Uterus (tissue), 3 donors: ENCODE measurements at regions not wholly inside any gene's neighbourhood (a gene's known extent, or its start where the extent isn't known, plus 50 kb on each side); places are given as distances from the start of the nearest gene placed in this dataset.

Experiments
- DNase-seq, 2 donors: peaks; one replicate each; pipeline ENCODE4 v3.0.0-alpha.2; 2019 to 2020
- H3K27ac ChIP-seq, 2 donors: fragments of 200-600 bp; sonication (generic); 1 replicate in 1 of 2; 2 replicates in 1 of 2; pipeline ENCODE4 v1.5.1; 2016 to 2018
- H3K27me3 ChIP-seq, 2 donors: fragments of 200-600 bp; sonication (generic); one replicate each; pipeline ENCODE4 v1.5.1; 2018 to 2019; ENCODE audit warnings: control low read depth in 1 of 2
- H3K36me3 ChIP-seq, 2 donors: fragments of 200-600 bp; sonication (generic); one replicate each; pipeline ENCODE4 v1.5.1; 2019; ENCODE audit warnings: control low read depth in 1 of 2
- H3K4me1 ChIP-seq, 2 donors: fragments of 200-600 bp; sonication (generic); one replicate each; pipeline ENCODE4 v1.5.1; 2018 to 2019; ENCODE audit warnings: control low read depth in 1 of 2
- H3K4me3 ChIP-seq, 2 donors: fragments of 200-600 bp; sonication (generic); 1 replicate in 1 of 2; 2 replicates in 1 of 2; pipeline ENCODE4 v1.5.1; 2018 to 2019; ENCODE audit warnings: mild to moderate bottlenecking in 1 of 2
- H3K9me3 ChIP-seq, 2 donors: fragments of 200-600 bp; sonication (generic); one replicate each; pipeline ENCODE4 v1.5.1; 2019; ENCODE audit warnings: control low read depth in 1 of 2
- CTCF ChIP-seq, 4 experiments: fragments of 200-600 bp in 2 of 4; fragments of 450-650 bp in 2 of 4; sonication (generic) in 2 of 4; IDR thresholded peaks; one replicate each; pipeline ENCODE4 v1.5.1; 2016 to 2019; ENCODE audit warnings: antibody characterized with exemption in 4 of 4, mild to moderate bottlenecking in 2 of 4, moderate library complexity in 1 of 4
- POLR2A ChIP-seq, 2 donors: fragments of 450-650 bp; IDR thresholded peaks; one replicate each; pipeline ENCODE4 v1.6.1; 2016; ENCODE audit warnings: antibody characterized with exemption in 2 of 2, mild to moderate bottlenecking in 1 of 2, moderate library complexity in 1 of 2
- intact Hi-C: fragments of 100-400 bp; cut with DNase I; formaldehyde crosslinking; loops from one replicate; pipeline ENCODE4 v1.15.1; 2023; ENCODE audit warnings: low total_unique reads
- donor health status: DM: yes; HTN: yes; CAD: no.

- no peaks in the 10 kb centered on the region for H3K4me1 ChIP-seq
- intact Hi-C loops = no loop called here
- no peak for TF ChIP-seq CTCF (IDR thresholded peaks at IDR 0.05)
- no peak for TF ChIP-seq POLR2A (IDR thresholded peaks at IDR 0.05)
- H3K36me3 ChIP-seq = no peaks in the 10 kb centered on the region
- H3K27ac ChIP-seq = no peak overlapping the region
- no peaks in the 10 kb centered on the region for H3K27me3 ChIP-seq
- H3K9me3 ChIP-seq = no peaks in the 10 kb centered on the region
- DNase-seq = no peak
- H3K4me3 ChIP-seq = no peak overlapping the region
These were observed 150.9 kb upstream of the TRIM24 start for GRCh38 chr7:138309186-138309585.

- no peak overlapping the region for H3K4me3 ChIP-seq
- intact Hi-C loops = no loop called here
- H3K4me1 ChIP-seq = no peaks in the 10 kb centered on the region
- DNase-seq = no peak
- H3K27ac ChIP-seq = no peak overlapping the region
- TF ChIP-seq POLR2A (IDR thresholded peaks at IDR 0.05) = no peak
- no peak for TF ChIP-seq CTCF (IDR thresholded peaks at IDR 0.05)
- H3K27me3 ChIP-seq = no peaks in the 10 kb centered on the region
- no peaks in the 10 kb centered on the region for H3K9me3 ChIP-seq
- H3K36me3 ChIP-seq = no peaks in the 10 kb centered on the region
These were observed 146.3 kb upstream of the TRIM24 start for GRCh38 chr7:138313829-138314178.

- no peak for TF ChIP-seq CTCF (IDR thresholded peaks at IDR 0.05)
- TF ChIP-seq POLR2A (IDR thresholded peaks at IDR 0.05) = no peak
- intact Hi-C loops = no loop called here
These were observed 143.5 kb upstream of the TRIM24 start for GRCh38 chr7:138316421-138317043.

GRCh38 chr7:138317044-138317596 is 142.9 kb upstream of the TRIM24 start:
- Histone ChIP-seq H3K27me3 (no peaks in the 10 kb centered on the region), H3K4me1 (no peaks in the 10 kb centered on the region), H3K36me3 (no peaks in the 10 kb centered on the region), H3K4me3 (no peak overlapping the region), H3K9me3 (no peaks in the 10 kb centered on the region), H3K27ac (no peak overlapping the region)
- no peak for DNase-seq
- intact Hi-C loops = no loop called here
- no peak for TF ChIP-seq CTCF (IDR thresholded peaks at IDR 0.05)
- no peak for TF ChIP-seq POLR2A (IDR thresholded peaks at IDR 0.05)

More at GRCh38 chr7:138316421-138317043, 143.5 kb upstream of the TRIM24 start:
- Histone ChIP-seq H3K36me3 (no peaks in the 10 kb centered on the region), H3K9me3 (no peaks in the 10 kb centered on the region), H3K27me3 (no peaks in the 10 kb centered on the region), H3K27ac (no peak overlapping the region), H3K4me3 (no peak overlapping the region), H3K4me1 (no peaks in the 10 kb centered on the region)
- DNase-seq = no peak

- Histone ChIP-seq H3K27ac (no peak overlapping the region), H3K9me3 (no peaks in the 10 kb centered on the region), H3K4me1 (no peaks in the 10 kb centered on the region), H3K27me3 (no peaks in the 10 kb centered on the region), H3K4me3 (no peak overlapping the region), H3K36me3 (no peaks in the 10 kb centered on the region)
- intact Hi-C loops = no loop called here
- DNase-seq = no peak
- TF ChIP-seq CTCF (IDR thresholded peaks at IDR 0.05) (no peak), POLR2A (IDR thresholded peaks at IDR 0.05) (no peak)
These were observed 135.1 kb upstream of the TRIM24 start for GRCh38 chr7:138324941-138325340.
